Endothelial cell (in vitro differentiated cells): ENCODE measurements at regions not wholly inside any gene's neighbourhood (a gene's known extent, or its start where the extent isn't known, plus 50 kb on each side); places are given as distances from the start of the nearest gene placed in this dataset.

ENCODE experiments used
- DNase-seq: peaks from one replicate; pipeline ENCODE4 v3.0.0; 2021; ENCODE audit warnings: low spot score
- H3K27ac Mint-ChIP-seq: one replicate; pipeline ENCODE4 v1.8.0; 2021; ENCODE audit warnings: mixed read lengths, inconsistent platforms; ENCODE audit not compliant: unreplicated experiment
- H3K27me3 Mint-ChIP-seq: one replicate; pipeline ENCODE4 v1.8.0; 2021; ENCODE audit warnings: mild to moderate bottlenecking, moderate library complexity, mixed read lengths, inconsistent platforms; ENCODE audit not compliant: unreplicated experiment
- H3K36me3 Mint-ChIP-seq: one replicate; pipeline ENCODE4 v1.8.0; 2021; ENCODE audit warnings: mild to moderate bottlenecking, low read depth, mixed read lengths, inconsistent platforms; ENCODE audit not compliant: unreplicated experiment
- H3K4me1 Mint-ChIP-seq: one replicate; pipeline ENCODE4 v1.8.0; 2021; ENCODE audit warnings: mild to moderate bottlenecking, mixed read lengths, inconsistent platforms; ENCODE audit not compliant: unreplicated experiment
- H3K4me3 Mint-ChIP-seq: one replicate; pipeline ENCODE4 v1.8.0; 2021; ENCODE audit warnings: mild to moderate bottlenecking, mixed read lengths, inconsistent platforms; ENCODE audit not compliant: unreplicated experiment
- H3K9me3 Mint-ChIP-seq: one replicate; pipeline ENCODE4 v1.8.0; 2021; ENCODE audit warnings: mixed read lengths, inconsistent platforms; ENCODE audit not compliant: unreplicated experiment
- TF ChIP-seq, protein P1 (sequence below): fragments of 200-600 bp; sonication (generic); IDR thresholded peaks from one replicate; pipeline ENCODE4 v1.5.0; 2021; ENCODE audit warnings: antibody characterized with exemption; ENCODE audit not compliant: unreplicated experiment

GRCh38 chrX:137405449-137406140 lies 160.3 kb upstream of the ZIC3 start:
- no peaks in the 10 kb centered on the region for H3K36me3 Mint-ChIP-seq
- no peaks in the 10 kb centered on the region for H3K9me3 Mint-ChIP-seq
- TF ChIP-seq, protein P1, sequence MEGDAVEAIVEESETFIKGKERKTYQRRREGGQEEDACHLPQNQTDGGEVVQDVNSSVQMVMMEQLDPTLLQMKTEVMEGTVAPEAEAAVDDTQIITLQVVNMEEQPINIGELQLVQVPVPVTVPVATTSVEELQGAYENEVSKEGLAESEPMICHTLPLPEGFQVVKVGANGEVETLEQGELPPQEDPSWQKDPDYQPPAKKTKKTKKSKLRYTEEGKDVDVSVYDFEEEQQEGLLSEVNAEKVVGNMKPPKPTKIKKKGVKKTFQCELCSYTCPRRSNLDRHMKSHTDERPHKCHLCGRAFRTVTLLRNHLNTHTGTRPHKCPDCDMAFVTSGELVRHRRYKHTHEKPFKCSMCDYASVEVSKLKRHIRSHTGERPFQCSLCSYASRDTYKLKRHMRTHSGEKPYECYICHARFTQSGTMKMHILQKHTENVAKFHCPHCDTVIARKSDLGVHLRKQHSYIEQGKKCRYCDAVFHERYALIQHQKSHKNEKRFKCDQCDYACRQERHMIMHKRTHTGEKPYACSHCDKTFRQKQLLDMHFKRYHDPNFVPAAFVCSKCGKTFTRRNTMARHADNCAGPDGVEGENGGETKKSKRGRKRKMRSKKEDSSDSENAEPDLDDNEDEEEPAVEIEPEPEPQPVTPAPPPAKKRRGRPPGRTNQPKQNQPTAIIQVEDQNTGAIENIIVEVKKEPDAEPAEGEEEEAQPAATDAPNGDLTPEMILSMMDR, result no peak
- no peak overlapping the region for H3K4me3 Mint-ChIP-seq
- no peaks in the 10 kb centered on the region for H3K4me1 Mint-ChIP-seq
- DNase-seq, result no peak
- no peaks in the 10 kb centered on the region for H3K27me3 Mint-ChIP-seq
- no peak overlapping the region for H3K27ac Mint-ChIP-seq

DNA sequence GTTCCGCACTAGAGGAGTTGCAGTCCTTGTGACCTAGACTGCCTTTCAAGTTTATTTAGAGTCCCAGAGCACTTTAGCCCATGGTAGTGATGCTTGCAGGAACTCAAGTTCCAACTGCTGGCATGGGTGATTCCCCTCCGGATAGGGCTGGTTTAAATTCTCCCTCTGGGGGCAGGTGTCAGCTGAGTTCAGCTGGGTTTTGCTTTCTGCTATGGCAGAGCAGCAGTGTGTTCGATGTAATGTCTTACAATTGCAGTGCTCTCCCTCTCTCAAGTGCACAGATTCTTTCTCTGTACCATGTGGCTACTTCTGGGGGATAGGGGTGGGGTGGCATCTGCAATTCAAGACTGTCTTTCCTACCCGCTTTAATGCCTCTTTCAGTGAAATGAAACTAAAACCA lies 164.8 kb upstream of the ZIC3 start:
- no peak overlapping the region for H3K27ac Mint-ChIP-seq
- H3K36me3 Mint-ChIP-seq, result no peaks in the 10 kb centered on the region
- H3K9me3 Mint-ChIP-seq, result no peaks in the 10 kb centered on the region
- TF ChIP-seq, protein P1, result no peak
- no peak for DNase-seq
- no peak overlapping the region for H3K4me3 Mint-ChIP-seq
- H3K27me3 Mint-ChIP-seq, result no peaks in the 10 kb centered on the region
- no peaks in the 10 kb centered on the region for H3K4me1 Mint-ChIP-seq

- Mint-ChIP-seq H3K36me3 (no peaks in the 10 kb centered on the region), H3K27ac (no peak overlapping the region), H3K4me1 (no peaks in the 10 kb centered on the region), H3K27me3 (no peaks in the 10 kb centered on the region), H3K9me3 (no peaks in the 10 kb centered on the region), H3K4me3 (no peak overlapping the region)
- no peak for DNase-seq
- TF ChIP-seq, protein P1, result no peak
These were observed 178.3 kb upstream of the ZIC3 start for GRCh38 chrX:137387646-137388045.

DNA sequence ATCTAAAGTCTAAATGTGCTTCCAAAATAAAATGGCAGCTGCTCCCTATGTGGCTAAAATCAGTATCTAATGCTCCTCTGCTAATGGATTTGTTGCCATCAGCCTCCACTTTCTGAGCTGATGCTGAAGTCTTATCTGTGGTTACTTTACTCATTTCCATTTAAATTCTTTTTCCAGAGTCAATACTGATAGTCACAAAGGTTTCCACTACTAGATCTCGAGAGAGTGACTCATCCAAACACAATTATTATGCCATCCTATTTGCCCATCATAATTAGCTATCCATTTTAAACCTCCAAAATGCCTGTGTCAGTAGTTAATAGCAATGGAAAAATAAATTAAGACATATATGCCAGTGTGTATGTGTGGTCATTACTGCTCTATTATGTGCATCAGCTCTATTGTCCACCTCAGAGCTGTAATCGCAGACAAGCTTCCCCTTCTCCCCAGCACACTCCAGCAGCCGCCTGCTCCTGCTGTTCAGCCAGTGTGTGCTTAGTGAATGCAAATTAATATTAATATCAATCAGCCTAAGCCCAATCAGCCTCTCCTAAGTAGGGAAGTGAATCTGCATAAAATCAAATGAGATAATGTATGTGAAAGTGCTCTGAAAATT lies 199.8 kb upstream of the ZIC3 start:
- no peak overlapping the region for H3K4me3 Mint-ChIP-seq
- H3K9me3 Mint-ChIP-seq, result no peaks in the 10 kb centered on the region
- H3K36me3 Mint-ChIP-seq, result no peaks in the 10 kb centered on the region
- no peak for DNase-seq
- no peaks in the 10 kb centered on the region for H3K4me1 Mint-ChIP-seq
- H3K27me3 Mint-ChIP-seq, result no peaks in the 10 kb centered on the region
- TF ChIP-seq, protein P1, result no peak
- no peak overlapping the region for H3K27ac Mint-ChIP-seq

GRCh38 chrX:137363559-137363958 lies 202.4 kb upstream of the ZIC3 start:
- H3K27ac Mint-ChIP-seq, result no peak overlapping the region
- H3K27me3 Mint-ChIP-seq, result no peaks in the 10 kb centered on the region
- no peaks in the 10 kb centered on the region for H3K4me1 Mint-ChIP-seq
- H3K9me3 Mint-ChIP-seq, result no peaks in the 10 kb centered on the region
- TF ChIP-seq, protein P1, result no peak
- no peaks in the 10 kb centered on the region for H3K36me3 Mint-ChIP-seq
- DNase-seq, result no peak
- H3K4me3 Mint-ChIP-seq, result no peak overlapping the region
